ENCODE measurements at regions not wholly inside any gene's neighbourhood (a gene's known extent, or its start where the extent isn't known, plus 50 kb on each side); places are given as distances from the start of the nearest gene placed in this dataset.

DNA sequence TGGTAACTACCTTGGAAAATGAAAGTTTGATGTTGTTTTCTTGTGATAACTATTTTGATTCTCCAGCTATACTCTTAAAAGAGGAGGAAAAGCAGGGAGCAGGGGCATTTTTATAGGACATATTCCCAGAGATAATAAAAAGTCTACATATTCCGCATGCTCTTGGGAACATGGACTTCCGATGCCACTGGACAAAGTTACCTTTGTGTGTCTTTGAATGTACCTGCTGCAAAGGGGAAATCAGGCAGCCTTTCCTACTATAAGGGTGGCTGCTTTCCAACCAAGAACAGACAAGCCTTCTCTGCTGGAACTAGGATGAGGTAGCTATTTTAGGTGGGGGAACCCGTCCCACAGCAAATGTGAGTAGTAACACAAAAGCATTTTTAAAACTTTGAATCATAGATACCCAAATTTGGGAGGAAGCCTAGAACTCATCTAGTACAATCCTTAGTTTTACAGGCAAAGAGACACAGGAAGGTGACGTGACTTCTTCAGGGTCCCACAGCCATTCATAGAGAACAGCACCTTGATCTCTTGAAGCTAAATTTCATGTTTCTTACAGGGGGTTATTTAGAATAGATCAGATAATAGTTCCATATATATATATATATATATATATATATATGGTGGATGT is 179.9 kb downstream of the FASLG start:
- TF ChIP-seq, protein P1, sequence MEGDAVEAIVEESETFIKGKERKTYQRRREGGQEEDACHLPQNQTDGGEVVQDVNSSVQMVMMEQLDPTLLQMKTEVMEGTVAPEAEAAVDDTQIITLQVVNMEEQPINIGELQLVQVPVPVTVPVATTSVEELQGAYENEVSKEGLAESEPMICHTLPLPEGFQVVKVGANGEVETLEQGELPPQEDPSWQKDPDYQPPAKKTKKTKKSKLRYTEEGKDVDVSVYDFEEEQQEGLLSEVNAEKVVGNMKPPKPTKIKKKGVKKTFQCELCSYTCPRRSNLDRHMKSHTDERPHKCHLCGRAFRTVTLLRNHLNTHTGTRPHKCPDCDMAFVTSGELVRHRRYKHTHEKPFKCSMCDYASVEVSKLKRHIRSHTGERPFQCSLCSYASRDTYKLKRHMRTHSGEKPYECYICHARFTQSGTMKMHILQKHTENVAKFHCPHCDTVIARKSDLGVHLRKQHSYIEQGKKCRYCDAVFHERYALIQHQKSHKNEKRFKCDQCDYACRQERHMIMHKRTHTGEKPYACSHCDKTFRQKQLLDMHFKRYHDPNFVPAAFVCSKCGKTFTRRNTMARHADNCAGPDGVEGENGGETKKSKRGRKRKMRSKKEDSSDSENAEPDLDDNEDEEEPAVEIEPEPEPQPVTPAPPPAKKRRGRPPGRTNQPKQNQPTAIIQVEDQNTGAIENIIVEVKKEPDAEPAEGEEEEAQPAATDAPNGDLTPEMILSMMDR (IDR thresholded peaks at IDR 0.05): no peak
- TF ChIP-seq POLR2A (IDR thresholded peaks at IDR 0.05): no peak

Data from adrenal gland (tissue), 5 donors.